ENCODE measurements at regions not wholly inside any gene's neighbourhood (a gene's known extent, or its start where the extent isn't known, plus 50 kb on each side); places are given as distances from the start of the nearest gene placed in this dataset.

- H3K4me3 ChIP-seq (ENCODE audit: low read depth, low read length) = no peak overlapping the region
- DNase-seq (ENCODE audit: low read depth) = no peak
- TF ChIP-seq CTCF (IDR thresholded peaks at IDR 0.05; ENCODE audit: insufficient read depth, low read depth, low read length) = no peak
Observed at GRCh38 chr2:17289669-17290068, 228.6 kb downstream of the RAD51AP2 start.

GRCh38 chr2:17287183-17287582 is 231.1 kb downstream of the RAD51AP2 start:
- TF ChIP-seq CTCF (IDR thresholded peaks at IDR 0.05; ENCODE audit: insufficient read depth, low read depth, low read length) = no peak
- no peak for DNase-seq (ENCODE audit: low read depth)
- no peak overlapping the region for H3K4me3 ChIP-seq (ENCODE audit: low read depth, low read length)

GRCh38 chr2:17282826-17283225 is 235.4 kb downstream of the RAD51AP2 start:
- TF ChIP-seq CTCF (IDR thresholded peaks at IDR 0.05; ENCODE audit: insufficient read depth, low read depth, low read length) = no peak
- no peak overlapping the region for H3K4me3 ChIP-seq (ENCODE audit: low read depth, low read length)
- DNase-seq (ENCODE audit: low read depth) = no peak

GRCh38 chr2:17282245-17282644 is 236.0 kb downstream of the RAD51AP2 start:
- no peak for TF ChIP-seq CTCF (IDR thresholded peaks at IDR 0.05; ENCODE audit: insufficient read depth, low read depth, low read length)
- no peak for DNase-seq (ENCODE audit: low read depth)
- no peak overlapping the region for H3K4me3 ChIP-seq (ENCODE audit: low read depth, low read length)

GRCh38 chr2:17276220-17276619 is 242.0 kb downstream of the RAD51AP2 start:
- no peak for TF ChIP-seq CTCF (IDR thresholded peaks at IDR 0.05; ENCODE audit: insufficient read depth, low read depth, low read length)
- DNase-seq (ENCODE audit: low read depth) = no peak
- H3K4me3 ChIP-seq (ENCODE audit: low read depth, low read length) = no peak overlapping the region

- DNase-seq (ENCODE audit: low read depth) = no peak
- H3K4me3 ChIP-seq (ENCODE audit: low read depth, low read length) = no peak overlapping the region
- TF ChIP-seq CTCF (IDR thresholded peaks at IDR 0.05; ENCODE audit: insufficient read depth, low read depth, low read length) = no peak
Observed at GRCh38 chr2:17272652-17273525, 245.4 kb downstream of the RAD51AP2 start.

- no peak for DNase-seq (ENCODE audit: low read depth)
- H3K4me3 ChIP-seq (ENCODE audit: low read depth, low read length) = no peak overlapping the region
- TF ChIP-seq CTCF (IDR thresholded peaks at IDR 0.05; ENCODE audit: insufficient read depth, low read depth, low read length) = no peak
Observed at GRCh38 chr2:17272170-17272569, 246.1 kb downstream of the RAD51AP2 start.

Data from fibroblast of villous mesenchyme (primary cell).